Trophoblast cell (in vitro differentiated cells and primary cell): ENCODE measurements at regions not wholly inside any gene's neighbourhood (a gene's known extent, or its start where the extent isn't known, plus 50 kb on each side); places are given as distances from the start of the nearest gene placed in this dataset.
A peak's percentile ranks its signal among the peaks of the same experiment; 100 is the strongest.

Experiments used
- DNase-seq, 2 donors: peaks; one replicate each; pipeline ENCODE4 v3.0.0-alpha.2; 2016
- H2AFZ ChIP-seq: 2 replicates; pipeline ENCODE4 v1.6.1; 2013; ENCODE audit warnings: low read length, moderate library complexity, mild to moderate bottlenecking; ENCODE audit not compliant: insufficient read depth, poor library complexity
- H2AK5ac ChIP-seq: 2 replicates; pipeline ENCODE4 v1.6.1; 2013; ENCODE audit warnings: mild to moderate bottlenecking, low read length
- H2BK120ac ChIP-seq: 2 replicates; pipeline ENCODE4 v1.6.1; 2013; ENCODE audit warnings: low read length, mild to moderate bottlenecking, moderate library complexity; ENCODE audit not compliant: insufficient read depth, poor library complexity
- H2BK12ac ChIP-seq: 2 replicates; pipeline ENCODE4 v1.6.1; 2013; ENCODE audit warnings: mild to moderate bottlenecking, low read length, moderate library complexity
- H2BK5ac ChIP-seq: 2 replicates; pipeline ENCODE4 v1.6.1; 2013; ENCODE audit warnings: low read length, low read depth, moderate library complexity, mild to moderate bottlenecking; ENCODE audit not compliant: poor library complexity
- H3K14ac ChIP-seq: 2 replicates; pipeline ENCODE4 v1.6.1; 2013; ENCODE audit warnings: mild to moderate bottlenecking, low read length
- H3K18ac ChIP-seq: 2 replicates; pipeline ENCODE4 v1.6.1; 2013; ENCODE audit warnings: mild to moderate bottlenecking, low read length
- H3K23ac ChIP-seq: 2 replicates; pipeline ENCODE4 v1.6.1; 2013; ENCODE audit warnings: low read length
- H3K27ac ChIP-seq: 2 replicates; pipeline ENCODE4 v1.5.1; 2013; ENCODE audit warnings: low read depth, mild to moderate bottlenecking, inconsistent platforms, low read length, moderate library complexity
- H3K27me3 ChIP-seq: 2 replicates; pipeline ENCODE4 v1.6.1; 2013; ENCODE audit warnings: inconsistent platforms, mild to moderate bottlenecking, low read length, moderate library complexity; ENCODE audit not compliant: insufficient read depth
- H3K36me3 ChIP-seq, 2 experiments: 1 replicate in 1 of 2; 2 replicates in 1 of 2; pipeline ENCODE4 v1.6.1; 2013; ENCODE audit warnings: low read length in 2 of 2, mild to moderate bottlenecking in 2 of 2, moderate library complexity in 1 of 2; ENCODE audit not compliant: insufficient read depth in 2 of 2, control insufficient read depth in 1 of 2
- H3K4ac ChIP-seq: 2 replicates; pipeline ENCODE4 v1.6.1; 2013; ENCODE audit warnings: low read depth, mild to moderate bottlenecking, low read length, moderate library complexity
- H3K4me1 ChIP-seq, 2 experiments: 1 replicate in 1 of 2; 2 replicates in 1 of 2; pipeline ENCODE4 v1.6.1; 2013; ENCODE audit warnings: low read length in 2 of 2, mild to moderate bottlenecking in 2 of 2, moderate library complexity in 1 of 2; ENCODE audit not compliant: insufficient read depth in 2 of 2, control insufficient read depth in 1 of 2
- H3K4me2 ChIP-seq: 2 replicates; pipeline ENCODE4 v1.6.1; 2013; ENCODE audit warnings: inconsistent platforms, mild to moderate bottlenecking, low read length, moderate library complexity
- H3K4me3 ChIP-seq: 2 replicates; pipeline ENCODE4 v1.5.1; 2013; ENCODE audit warnings: mild to moderate bottlenecking, low read depth, low read length, inconsistent platforms
- H3K79me1 ChIP-seq: one replicate; pipeline ENCODE4 v1.6.1; 2013; ENCODE audit warnings: low read length
- H3K79me2 ChIP-seq: 2 replicates; pipeline ENCODE4 v1.6.1; 2013; ENCODE audit warnings: low read length, mild to moderate bottlenecking; ENCODE audit not compliant: control insufficient read depth, insufficient read depth, poor library complexity
- H3K9ac ChIP-seq: 2 replicates; pipeline ENCODE4 v1.6.1; 2013; ENCODE audit warnings: mild to moderate bottlenecking, low read length
- H3K9me3 ChIP-seq: 2 replicates; pipeline ENCODE4 v1.6.1; 2013; ENCODE audit warnings: low read depth, mild to moderate bottlenecking, control low read depth, inconsistent platforms, low read length; ENCODE audit not compliant: insufficient read depth
- H4K12ac ChIP-seq: 2 replicates; pipeline ENCODE4 v1.6.1; 2013; ENCODE audit warnings: low read depth, mild to moderate bottlenecking, low read length, moderate library complexity
- H4K8ac ChIP-seq: 2 replicates; pipeline ENCODE4 v1.6.1; 2013; ENCODE audit warnings: low read depth, mild to moderate bottlenecking, low read length, moderate library complexity
- H4K91ac ChIP-seq: one replicate; pipeline ENCODE4 v1.6.1; 2013; ENCODE audit warnings: low read depth, mild to moderate bottlenecking, low read length, moderate library complexity
- WGBS: extraction: QIAGEN DNeasy Blood & Tissue Kit; methylation state at CpG from one replicate; pipeline ENCODE4 v1.1.7; 2013; ENCODE audit warnings: missing lambda C conversion rate; ENCODE audit not compliant: insufficient read length, insufficient coverage; ENCODE audit errors: extremely low coverage; 5-methylcytosine and 5-hydroxymethylcytosine counted together

DNA sequence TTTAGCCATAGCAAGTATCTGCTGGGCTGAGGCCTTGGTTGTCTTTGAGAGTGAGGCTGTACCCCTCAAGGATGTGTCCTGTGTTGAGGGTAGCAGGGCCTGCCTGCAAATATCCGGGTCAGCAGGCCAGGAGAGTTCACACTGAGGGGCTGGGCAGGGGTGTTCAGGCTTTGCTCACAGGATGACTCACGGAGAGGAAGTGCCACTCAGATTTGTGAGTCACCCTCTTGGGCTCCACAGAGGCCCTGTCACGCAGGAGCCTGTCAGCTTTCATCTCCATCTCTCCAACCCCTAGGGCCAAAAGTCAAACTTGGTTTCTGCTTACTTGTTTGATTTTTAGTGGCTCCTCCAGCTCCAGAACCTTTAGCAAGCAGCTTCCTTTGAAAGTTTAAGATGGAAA is 211.5 kb downstream of the SEC61B start:
- DNase-seq, result peak; percentile 71 to 72
- Histone ChIP-seq H3K4me3 (no peak overlapping the region), H3K36me3 (no peaks in the 10 kb centered on the region), H3K23ac (no peak overlapping the region), H3K27ac (no peak overlapping the region), H3K9me3 (no peaks in the 10 kb centered on the region), H3K79me1 (peaks cover 7% of the 10 kb centered on the region), H4K91ac (no peak overlapping the region), H2AK5ac (no peak overlapping the region), H3K27me3 (no peaks in the 10 kb centered on the region), H2BK120ac (no peak overlapping the region), H3K18ac (no peak overlapping the region), H3K4ac (no peak overlapping the region), H2BK5ac (no peak overlapping the region), H4K8ac (no peak overlapping the region), H3K79me2 (no peaks in the 10 kb centered on the region), H4K12ac (no peak overlapping the region), H3K14ac (no peak overlapping the region), H2BK12ac (peak overlapping the region; percentile 6), H3K4me1 (peaks cover 5 to 10% of the 10 kb centered on the region in 2 experiments), H3K4me2 (no peak overlapping the region), H2AFZ (no peak overlapping the region), H3K9ac (no peak overlapping the region)
- WGBS, result no CpG with 5 or more reads among the region's 3 CpGs

DNA sequence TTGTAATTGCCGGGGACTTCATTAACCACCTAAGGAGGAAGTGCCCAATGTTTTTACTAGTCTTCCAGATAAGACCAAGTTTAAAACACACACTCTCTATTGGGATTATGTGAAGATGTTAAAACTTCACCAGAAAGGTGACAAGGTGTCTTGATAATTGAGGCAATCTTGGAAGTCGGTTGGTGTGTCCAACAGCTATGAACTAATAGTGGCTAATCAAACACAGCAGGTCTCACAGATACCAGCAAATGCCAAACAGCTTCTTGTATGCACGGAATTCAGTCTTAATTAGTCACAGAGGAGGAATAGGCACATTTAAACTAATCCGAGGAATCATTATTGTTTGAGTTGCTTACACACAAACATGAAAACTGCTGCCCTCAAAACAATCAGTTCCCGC is 214.5 kb downstream of the SEC61B start:
- no peaks in the 10 kb centered on the region for H3K36me3 ChIP-seq
- H3K23ac ChIP-seq, result no peak overlapping the region
- no peak overlapping the region for H2BK12ac ChIP-seq
- H3K79me1 ChIP-seq, result peaks cover 7% of the 10 kb centered on the region
- H3K14ac ChIP-seq, result no peak overlapping the region
- no peak overlapping the region for H2AK5ac ChIP-seq
- no peak overlapping the region for H3K4me2 ChIP-seq
- H3K9me3 ChIP-seq, result no peaks in the 10 kb centered on the region
- H3K4me1 ChIP-seq, result peaks cover 5 to 10% of the 10 kb centered on the region in 2 experiments
- no peak overlapping the region for H2BK5ac ChIP-seq
- H3K27ac ChIP-seq, result no peak overlapping the region
- H2BK120ac ChIP-seq, result no peak overlapping the region
- no peaks in the 10 kb centered on the region for H3K27me3 ChIP-seq
- no peak for DNase-seq
- H3K79me2 ChIP-seq, result no peaks in the 10 kb centered on the region
- WGBS, result no CpG with 5 or more reads among the region's 5 CpGs
- H3K9ac ChIP-seq, result no peak overlapping the region
- H3K4me3 ChIP-seq, result no peak overlapping the region
- H3K18ac ChIP-seq, result no peak overlapping the region
- H2AFZ ChIP-seq, result no peak overlapping the region
- no peak overlapping the region for H4K12ac ChIP-seq
- H4K8ac ChIP-seq, result no peak overlapping the region
- H3K4ac ChIP-seq, result no peak overlapping the region
- H4K91ac ChIP-seq, result no peak overlapping the region

DNA sequence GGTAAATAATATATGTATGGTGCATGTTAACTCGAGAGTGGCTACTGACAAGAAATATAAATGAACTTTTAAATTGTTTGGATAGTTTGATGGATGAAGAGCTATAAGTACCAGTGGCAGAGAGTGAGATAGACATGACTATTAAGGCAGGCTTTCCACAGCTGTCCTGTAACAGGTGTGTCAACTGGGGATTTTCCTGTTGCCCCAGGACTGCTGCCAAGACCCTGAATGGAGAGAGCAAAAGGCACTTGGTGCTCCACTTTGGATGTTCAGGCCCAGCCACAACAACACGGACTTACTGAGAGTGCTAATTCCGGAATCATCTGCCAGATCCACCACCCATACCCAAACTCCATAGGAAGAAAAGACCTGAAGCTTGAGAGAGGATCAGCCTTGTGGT is 215.1 kb downstream of the SEC61B start:
- Histone ChIP-seq H2BK5ac (no peak overlapping the region), H3K9me3 (no peaks in the 10 kb centered on the region), H3K27me3 (no peaks in the 10 kb centered on the region), H4K12ac (no peak overlapping the region), H3K79me1 (peaks cover 6% of the 10 kb centered on the region), H3K79me2 (no peaks in the 10 kb centered on the region), H3K4ac (no peak overlapping the region), H3K14ac (no peak overlapping the region), H3K4me2 (no peak overlapping the region), H3K18ac (no peak overlapping the region), H3K4me3 (no peak overlapping the region), H3K27ac (no peak overlapping the region), H3K36me3 (no peaks in the 10 kb centered on the region), H3K23ac (no peak overlapping the region), H4K8ac (no peak overlapping the region), H2BK120ac (no peak overlapping the region), H3K9ac (no peak overlapping the region), H2AFZ (no peak overlapping the region), H2AK5ac (no peak overlapping the region), H2BK12ac (no peak overlapping the region), H4K91ac (no peak overlapping the region), H3K4me1 (peaks cover 4 to 10% of the 10 kb centered on the region in 2 experiments)
- WGBS, result no CpG with 5 or more reads among the region's 3 CpGs
- no peak for DNase-seq

DNA sequence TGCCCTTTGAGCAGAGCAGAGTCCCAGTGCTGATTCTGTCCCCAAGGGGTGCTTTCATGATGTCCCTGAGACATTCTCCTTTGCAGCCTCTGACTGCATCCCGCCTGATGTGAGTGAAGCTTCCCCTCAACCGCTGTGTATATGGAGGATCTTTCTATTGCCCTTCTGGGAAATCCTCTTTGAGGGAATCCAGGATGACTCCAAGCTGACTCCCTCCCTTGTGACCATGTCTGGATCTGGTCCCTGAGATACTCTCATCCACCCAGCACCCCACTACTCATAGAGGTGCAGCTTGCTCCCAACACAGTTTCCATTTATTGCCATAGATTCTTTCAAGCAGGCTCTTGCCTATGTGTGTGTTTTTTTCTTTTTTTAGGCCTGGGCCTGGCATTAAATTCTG is 216.5 kb downstream of the SEC61B start:
- no peak overlapping the region for H3K4me2 ChIP-seq
- no peak overlapping the region for H4K91ac ChIP-seq
- H3K9ac ChIP-seq, result no peak overlapping the region
- H3K23ac ChIP-seq, result no peak overlapping the region
- WGBS, result no CpG with 5 or more reads among the region's 2 CpGs
- H3K36me3 ChIP-seq, result no peaks in the 10 kb centered on the region
- no peak overlapping the region for H2BK5ac ChIP-seq
- no peaks in the 10 kb centered on the region for H3K9me3 ChIP-seq
- no peaks in the 10 kb centered on the region for H3K27me3 ChIP-seq
- no peak overlapping the region for H3K14ac ChIP-seq
- H3K4ac ChIP-seq, result no peak overlapping the region
- H3K79me1 ChIP-seq, result peaks cover 5% of the 10 kb centered on the region
- no peak overlapping the region for H3K27ac ChIP-seq
- H4K8ac ChIP-seq, result no peak overlapping the region
- no peaks in the 10 kb centered on the region for H3K79me2 ChIP-seq
- no peak overlapping the region for H2AK5ac ChIP-seq
- no peak overlapping the region for H2BK120ac ChIP-seq
- H3K4me1 ChIP-seq, result peaks cover 3 to 7% of the 10 kb centered on the region in 2 experiments
- H2BK12ac ChIP-seq, result no peak overlapping the region
- no peak overlapping the region for H3K18ac ChIP-seq
- H3K4me3 ChIP-seq, result no peak overlapping the region
- DNase-seq, result no peak
- H2AFZ ChIP-seq, result no peak overlapping the region
- H4K12ac ChIP-seq, result no peak overlapping the region
